Stimulated activated CD8-positive, alpha-beta memory T cell treated with anti-CD3 and anti-CD28 coated beads, Interleukin-2, amount 100 ng/mL, for 1 hour (primary cell): ENCODE measurements at regions not wholly inside any gene's neighbourhood (a gene's known extent, or its start where the extent isn't known, plus 50 kb on each side); places are given as distances from the start of the nearest gene placed in this dataset.

Experiments
- DNase-seq, 2 donors: peaks; one replicate each; pipeline ENCODE4 v3.0.0-alpha.2; 2020; ENCODE audit warnings: low read depth in 2 of 2

GRCh38 chrX:43016021-43016420, 238.1 kb upstream of the PPP1R2C start:
- no peak for DNase-seq

- no peak for DNase-seq
Observed at GRCh38 chrX:43018031-43018430, 240.1 kb upstream of the PPP1R2C start.

GRCh38 chrX:43019021-43019420, 241.1 kb upstream of the PPP1R2C start:
- DNase-seq = no peak

- no peak for DNase-seq
Observed at GRCh38 chrX:43025806-43026315, 247.9 kb upstream of the PPP1R2C start.

GRCh38 chrX:43064096-43064495, 286.1 kb upstream of the PPP1R2C start:
- no peak for DNase-seq

GRCh38 chrX:43065978-43066377, 288.0 kb upstream of the PPP1R2C start:
- DNase-seq = no peak

GRCh38 chrX:43068639-43069038, 290.7 kb upstream of the PPP1R2C start:
- DNase-seq = no peak

GRCh38 chrX:43083016-43083415, 305.1 kb upstream of the PPP1R2C start:
- DNase-seq = no peak

GRCh38 chrX:43087830-43088229, 309.9 kb upstream of the PPP1R2C start:
- DNase-seq = no peak

GRCh38 chrX:43096830-43097229, 318.9 kb upstream of the PPP1R2C start:
- no peak for DNase-seq

- DNase-seq = no peak
Observed at GRCh38 chrX:43106009-43106408, 328.0 kb upstream of the PPP1R2C start.

GRCh38 chrX:43108828-43109227, 330.9 kb upstream of the PPP1R2C start:
- DNase-seq = no peak

GRCh38 chrX:43121637-43122036, 343.7 kb upstream of the PPP1R2C start:
- DNase-seq = no peak

- DNase-seq = no peak
Observed at GRCh38 chrX:43139645-43140044, 361.7 kb upstream of the PPP1R2C start.

GRCh38 chrX:43140582-43140981, 362.6 kb upstream of the PPP1R2C start:
- DNase-seq = no peak

GRCh38 chrX:43141885-43142284, 363.9 kb upstream of the PPP1R2C start:
- no peak for DNase-seq

GRCh38 chrX:43148305-43148704, 370.3 kb upstream of the PPP1R2C start:
- no peak for DNase-seq

- DNase-seq = no peak
Observed at GRCh38 chrX:43165343-43165920, 387.5 kb upstream of the PPP1R2C start.

- DNase-seq = no peak
Observed at GRCh38 chrX:43166874-43167273, 388.9 kb upstream of the PPP1R2C start.

- DNase-seq = no peak
Observed at GRCh38 chrX:43175434-43175833, 397.5 kb upstream of the PPP1R2C start.

GRCh38 chrX:43176686-43177085, 398.7 kb upstream of the PPP1R2C start:
- no peak for DNase-seq

GRCh38 chrX:43188296-43188695, 410.3 kb upstream of the PPP1R2C start:
- no peak for DNase-seq

- DNase-seq = no peak
Observed at GRCh38 chrX:43211570-43211969, 433.6 kb upstream of the PPP1R2C start.

GRCh38 chrX:43218198-43218597, 437.9 kb upstream of the MAOA start:
- no peak for DNase-seq
